ENCODE measurements at regions not wholly inside any gene's neighbourhood (a gene's known extent, or its start where the extent isn't known, plus 50 kb on each side); places are given as distances from the start of the nearest gene placed in this dataset.

DNA sequence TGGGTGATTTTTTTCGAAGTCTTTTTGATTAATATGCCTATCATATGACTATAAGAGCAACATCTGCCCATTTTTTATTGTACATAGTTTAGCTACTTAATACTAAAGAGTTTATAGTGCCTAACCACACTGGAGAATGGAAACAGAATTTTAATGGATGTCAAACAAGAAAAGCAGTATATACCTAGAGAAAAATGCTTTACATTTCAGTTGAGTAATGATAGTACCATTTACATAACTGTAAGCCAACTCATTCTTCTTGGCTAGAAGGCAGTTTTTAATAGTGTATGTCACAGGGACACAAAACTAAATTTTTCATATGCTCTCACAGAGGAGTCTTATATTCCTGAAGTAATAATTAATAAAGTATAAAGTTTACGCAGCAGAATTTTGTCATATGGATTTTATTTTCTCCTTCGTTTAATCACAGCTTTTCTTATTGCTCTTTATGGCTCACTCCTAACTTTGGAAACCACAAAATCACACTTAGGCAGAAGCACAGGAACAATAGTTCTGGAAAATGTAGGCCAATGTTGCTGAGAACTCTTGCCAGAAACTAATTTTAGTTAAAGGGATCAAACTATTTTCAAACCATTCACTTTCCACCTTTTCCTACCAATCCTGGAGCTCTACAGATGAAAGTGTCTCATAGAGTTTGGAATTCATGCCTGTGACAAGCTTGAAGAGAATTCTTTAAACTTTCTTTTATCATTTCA is 243.6 kb downstream of the ZIC1 start:
- TF ChIP-seq, protein P1, sequence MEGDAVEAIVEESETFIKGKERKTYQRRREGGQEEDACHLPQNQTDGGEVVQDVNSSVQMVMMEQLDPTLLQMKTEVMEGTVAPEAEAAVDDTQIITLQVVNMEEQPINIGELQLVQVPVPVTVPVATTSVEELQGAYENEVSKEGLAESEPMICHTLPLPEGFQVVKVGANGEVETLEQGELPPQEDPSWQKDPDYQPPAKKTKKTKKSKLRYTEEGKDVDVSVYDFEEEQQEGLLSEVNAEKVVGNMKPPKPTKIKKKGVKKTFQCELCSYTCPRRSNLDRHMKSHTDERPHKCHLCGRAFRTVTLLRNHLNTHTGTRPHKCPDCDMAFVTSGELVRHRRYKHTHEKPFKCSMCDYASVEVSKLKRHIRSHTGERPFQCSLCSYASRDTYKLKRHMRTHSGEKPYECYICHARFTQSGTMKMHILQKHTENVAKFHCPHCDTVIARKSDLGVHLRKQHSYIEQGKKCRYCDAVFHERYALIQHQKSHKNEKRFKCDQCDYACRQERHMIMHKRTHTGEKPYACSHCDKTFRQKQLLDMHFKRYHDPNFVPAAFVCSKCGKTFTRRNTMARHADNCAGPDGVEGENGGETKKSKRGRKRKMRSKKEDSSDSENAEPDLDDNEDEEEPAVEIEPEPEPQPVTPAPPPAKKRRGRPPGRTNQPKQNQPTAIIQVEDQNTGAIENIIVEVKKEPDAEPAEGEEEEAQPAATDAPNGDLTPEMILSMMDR (IDR thresholded peaks at IDR 0.05 in 4 of 5, conservative IDR thresholded peaks at IDR 0.05 in 1 of 5): no peak
- TF ChIP-seq POLR2A (IDR thresholded peaks at IDR 0.05): no peak
